GM12874 (cell line): ENCODE measurements at regions not wholly inside any gene's neighbourhood (a gene's known extent, or its start where the extent isn't known, plus 50 kb on each side); places are given as distances from the start of the nearest gene placed in this dataset.

Experiments
- CTCF ChIP-seq: IDR thresholded peaks from 2 replicates; pipeline ENCODE4 v1.5.1; 2011; ENCODE audit warnings: low read depth, mild to moderate bottlenecking, control low read depth, low read length, moderate library complexity; ENCODE audit not compliant: insufficient read depth

- no peak for TF ChIP-seq CTCF
These were observed 244.1 kb upstream of the IRS2 start for GRCh38 chr13:110030394-110030928.

GRCh38 chr13:110028838-110029621, 242.6 kb upstream of the IRS2 start:
- TF ChIP-seq CTCF: no peak

- no peak for TF ChIP-seq CTCF
These were observed 241.9 kb upstream of the IRS2 start for GRCh38 chr13:110028311-110028710.

- no peak for TF ChIP-seq CTCF
These were observed 241.3 kb upstream of the IRS2 start for GRCh38 chr13:110027470-110028240.

- no peak for TF ChIP-seq CTCF
These were observed 238.2 kb upstream of the IRS2 start for GRCh38 chr13:110024645-110024980.

- no peak for TF ChIP-seq CTCF
These were observed 237.6 kb upstream of the IRS2 start for GRCh38 chr13:110023729-110024644.
